Stimulated activated naive CD4-positive, alpha-beta T cell treated with Interleukin-2 at 50 U/mL for 16 hours (primary cell): ENCODE measurements at regions not wholly inside any gene's neighbourhood (a gene's known extent, or its start where the extent isn't known, plus 50 kb on each side); places are given as distances from the start of the nearest gene placed in this dataset.
"Not testable (repeated sequence)": the region's sequence is repeated elsewhere in the genome, so short reads cannot be mapped to it uniquely, and the experiment has no call there.

Source experiments
- DNase-seq: peaks from one replicate; lab custom pipeline; 2025; lab: John Stamatoyannopoulos, UW

GRCh38 chr3:75126556-75126955 is 512.1 kb upstream of the CNTN3 start:
- DNase-seq: no peak

GRCh38 chr3:75129101-75129500 is 514.6 kb upstream of the CNTN3 start:
- no peak for DNase-seq

- no peak for DNase-seq
Measured at GRCh38 chr3:75136100-75136897, 521.8 kb upstream of the CNTN3 start.

GRCh38 chr3:75138345-75138744 is 523.9 kb upstream of the CNTN3 start:
- no peak for DNase-seq

GRCh38 chr3:75140904-75141615 is 523.1 kb upstream of the FRG2C start:
- DNase-seq: no peak

- DNase-seq: no peak
Measured at GRCh38 chr3:75144406-75144805, 519.7 kb upstream of the FRG2C start.

- DNase-seq: no peak
Measured at GRCh38 chr3:75171630-75172230, 492.4 kb upstream of the FRG2C start.

- no peak for DNase-seq
Measured at GRCh38 chr3:75176937-75177336, 487.2 kb upstream of the FRG2C start.

- DNase-seq: no peak
Measured at GRCh38 chr3:75180235-75180944, 483.7 kb upstream of the FRG2C start.

- no peak for DNase-seq
Measured at GRCh38 chr3:75180945-75181298, 483.2 kb upstream of the FRG2C start.

GRCh38 chr3:75188962-75189361 is 475.2 kb upstream of the FRG2C start:
- no peak for DNase-seq

- no peak for DNase-seq
Measured at GRCh38 chr3:75192146-75192616, 471.9 kb upstream of the FRG2C start.

GRCh38 chr3:75193797-75194196 is 470.3 kb upstream of the FRG2C start:
- DNase-seq: no peak

GRCh38 chr3:75214332-75214731 is 449.8 kb upstream of the FRG2C start:
- not testable (repeated sequence) for DNase-seq

- no peak for DNase-seq
Measured at GRCh38 chr3:75218577-75218976, 445.6 kb upstream of the FRG2C start.

- no peak for DNase-seq
Measured at GRCh38 chr3:75220932-75221331, 443.2 kb upstream of the FRG2C start.

GRCh38 chr3:75224412-75224811 is 439.7 kb upstream of the FRG2C start:
- DNase-seq: no peak

GRCh38 chr3:75232216-75232615 is 431.9 kb upstream of the FRG2C start:
- no peak for DNase-seq

- no peak for DNase-seq
Measured at GRCh38 chr3:75235631-75236030, 428.5 kb upstream of the FRG2C start.

GRCh38 chr3:75237053-75237452 is 427.1 kb upstream of the FRG2C start:
- no peak for DNase-seq

GRCh38 chr3:75237477-75237876 is 426.7 kb upstream of the FRG2C start:
- DNase-seq: no peak

- not testable (repeated sequence) for DNase-seq
Measured at GRCh38 chr3:75241226-75241962, 422.7 kb upstream of the FRG2C start.
